ENCODE measurements at regions not wholly inside any gene's neighbourhood (a gene's known extent, or its start where the extent isn't known, plus 50 kb on each side); places are given as distances from the start of the nearest gene placed in this dataset.

DNA sequence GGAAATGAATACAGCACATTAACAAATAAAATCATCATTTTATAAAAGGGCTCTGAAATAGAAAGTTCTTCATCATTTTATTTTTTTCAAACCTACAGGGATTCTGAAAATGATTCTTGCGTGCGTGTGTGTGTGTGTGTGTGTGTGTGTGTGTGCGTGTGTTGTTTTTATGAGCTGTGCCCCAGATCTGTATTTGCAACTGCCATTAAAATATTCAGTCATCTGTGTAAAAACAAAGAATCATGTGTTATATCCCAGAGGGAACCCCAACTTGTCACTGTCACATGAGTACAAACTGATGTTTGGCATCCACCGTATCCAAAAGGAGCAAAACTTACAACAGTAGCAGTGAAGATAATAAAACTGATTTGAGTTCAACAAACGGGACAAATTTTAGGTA lies 635.4 kb upstream of the PFKP start:
- intact Hi-C loops (cut with DNase I; ENCODE audit: low total_unique reads) = no loop called here

DNA sequence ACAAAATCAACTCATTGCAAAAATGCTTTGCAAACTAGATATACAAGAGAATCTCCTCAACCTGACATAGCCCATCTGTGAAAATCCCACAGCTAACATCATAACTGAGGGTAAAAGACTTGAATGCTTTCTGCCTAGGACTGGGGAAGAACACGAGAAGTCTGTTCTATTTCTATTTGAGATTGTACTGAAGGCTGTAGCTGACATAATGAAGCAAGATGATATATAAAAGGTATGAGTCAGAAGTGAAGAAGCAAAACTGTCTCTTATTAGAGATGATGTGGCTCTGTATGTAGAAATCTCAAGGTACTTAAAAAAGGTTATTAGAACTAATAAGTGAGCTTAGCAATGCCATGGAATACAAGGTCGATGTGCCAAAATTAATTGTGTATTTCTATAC lies 639.9 kb upstream of the PFKP start:
- no peaks in the 10 kb centered on the region for H3K36me3 ChIP-seq (ENCODE audit: low read depth, missing control alignments)
- DNase-seq = no peak
- no peaks in the 10 kb centered on the region for H3K9me3 ChIP-seq
- H3K4me1 ChIP-seq = no peaks in the 10 kb centered on the region
- WGBS, 2 donors = 82 to 85% methylated on average over 2 of the region's 2 CpGs
- TF ChIP-seq, protein P1, sequence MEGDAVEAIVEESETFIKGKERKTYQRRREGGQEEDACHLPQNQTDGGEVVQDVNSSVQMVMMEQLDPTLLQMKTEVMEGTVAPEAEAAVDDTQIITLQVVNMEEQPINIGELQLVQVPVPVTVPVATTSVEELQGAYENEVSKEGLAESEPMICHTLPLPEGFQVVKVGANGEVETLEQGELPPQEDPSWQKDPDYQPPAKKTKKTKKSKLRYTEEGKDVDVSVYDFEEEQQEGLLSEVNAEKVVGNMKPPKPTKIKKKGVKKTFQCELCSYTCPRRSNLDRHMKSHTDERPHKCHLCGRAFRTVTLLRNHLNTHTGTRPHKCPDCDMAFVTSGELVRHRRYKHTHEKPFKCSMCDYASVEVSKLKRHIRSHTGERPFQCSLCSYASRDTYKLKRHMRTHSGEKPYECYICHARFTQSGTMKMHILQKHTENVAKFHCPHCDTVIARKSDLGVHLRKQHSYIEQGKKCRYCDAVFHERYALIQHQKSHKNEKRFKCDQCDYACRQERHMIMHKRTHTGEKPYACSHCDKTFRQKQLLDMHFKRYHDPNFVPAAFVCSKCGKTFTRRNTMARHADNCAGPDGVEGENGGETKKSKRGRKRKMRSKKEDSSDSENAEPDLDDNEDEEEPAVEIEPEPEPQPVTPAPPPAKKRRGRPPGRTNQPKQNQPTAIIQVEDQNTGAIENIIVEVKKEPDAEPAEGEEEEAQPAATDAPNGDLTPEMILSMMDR (IDR thresholded peaks at IDR 0.05) = no peak
- no peak for TF ChIP-seq POLR2A (IDR thresholded peaks at IDR 0.05)
- H3K27me3 ChIP-seq = no peaks in the 10 kb centered on the region
- H3K27ac ChIP-seq = no peak overlapping the region
- intact Hi-C loops (cut with DNase I; ENCODE audit: low total_unique reads) = no loop called here
- no peak overlapping the region for H3K4me3 ChIP-seq

More for the DNA sequence above, 635.4 kb upstream of the PFKP start:
- TF ChIP-seq, protein P1 (IDR thresholded peaks at IDR 0.05) = no peak
- TF ChIP-seq POLR2A (IDR thresholded peaks at IDR 0.05) = no peak
- Histone ChIP-seq H3K4me1 (no peaks in the 10 kb centered on the region), H3K27me3 (no peaks in the 10 kb centered on the region), H3K27ac (no peak overlapping the region), H3K9me3 (no peaks in the 10 kb centered on the region), H3K4me3 (no peak overlapping the region), H3K36me3 (ENCODE audit: low read depth, missing control alignments) (no peaks in the 10 kb centered on the region)
- no peak for DNase-seq
- 72 to 78% methylated on average over 5 of the region's 5 CpGs for WGBS, 2 donors

DNA sequence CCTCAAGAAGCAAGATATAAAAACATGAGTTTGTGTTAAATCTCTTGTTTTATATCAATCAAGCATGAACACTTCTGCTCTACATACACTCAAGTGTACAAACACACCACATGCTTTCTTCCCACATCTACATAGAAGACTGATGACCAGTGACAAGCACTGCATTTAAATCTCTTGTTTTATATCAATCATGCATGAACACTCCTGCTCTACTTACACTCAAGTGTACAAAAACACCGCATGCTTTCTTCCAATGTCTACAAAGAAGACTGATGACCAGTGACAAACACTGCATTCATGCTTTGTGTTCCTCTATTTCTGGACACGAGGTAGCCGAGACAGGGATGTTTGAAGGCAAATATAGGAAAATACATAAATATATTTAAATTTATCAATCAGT lies 642.0 kb upstream of the PFKP start:
- no peak for TF ChIP-seq POLR2A (IDR thresholded peaks at IDR 0.05)
- TF ChIP-seq, protein P1 (IDR thresholded peaks at IDR 0.05) = no peak
- Histone ChIP-seq H3K27ac (no peak overlapping the region), H3K27me3 (no peaks in the 10 kb centered on the region), H3K4me3 (no peak overlapping the region), H3K36me3 (ENCODE audit: low read depth, missing control alignments) (no peaks in the 10 kb centered on the region), H3K4me1 (no peaks in the 10 kb centered on the region), H3K9me3 (no peaks in the 10 kb centered on the region)
- DNase-seq = no peak
- intact Hi-C loops (cut with DNase I; ENCODE audit: low total_unique reads) = no loop called here
- WGBS, 2 donors = 90 to 94% methylated on average over 3 of the region's 3 CpGs

DNA sequence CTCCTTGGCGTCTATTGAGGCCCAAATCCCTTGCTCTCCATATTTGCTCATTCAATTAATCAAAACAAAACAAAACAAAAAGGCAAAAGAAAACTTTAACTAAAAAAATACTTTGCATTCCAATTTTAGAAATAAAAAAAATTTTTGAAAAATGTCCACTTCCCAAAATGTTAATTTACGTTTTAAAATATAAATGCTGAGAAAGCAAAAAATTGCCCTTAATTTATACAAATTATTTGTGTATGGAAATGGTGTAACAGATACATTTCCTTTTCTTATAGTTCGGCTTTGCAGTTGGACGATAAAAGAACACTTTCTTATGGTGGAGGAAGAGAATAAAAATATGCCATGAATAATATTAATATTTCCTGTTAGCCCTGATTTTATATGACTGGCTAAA lies 652.8 kb upstream of the PFKP start:
- Histone ChIP-seq H3K27me3 (no peaks in the 10 kb centered on the region), H3K4me3 (no peak overlapping the region), H3K4me1 (no peaks in the 10 kb centered on the region), H3K9me3 (no peaks in the 10 kb centered on the region), H3K36me3 (ENCODE audit: low read depth, missing control alignments) (no peaks in the 10 kb centered on the region), H3K27ac (no peak overlapping the region)
- DNase-seq = no peak
- TF ChIP-seq, protein P1 (IDR thresholded peaks at IDR 0.05) = no peak
- TF ChIP-seq POLR2A (IDR thresholded peaks at IDR 0.05) = no peak
- 89 to 91% methylated on average over 4 of the region's 4 CpGs for WGBS, 2 donors
- intact Hi-C loops (cut with DNase I; ENCODE audit: low total_unique reads) = no loop called here

DNA sequence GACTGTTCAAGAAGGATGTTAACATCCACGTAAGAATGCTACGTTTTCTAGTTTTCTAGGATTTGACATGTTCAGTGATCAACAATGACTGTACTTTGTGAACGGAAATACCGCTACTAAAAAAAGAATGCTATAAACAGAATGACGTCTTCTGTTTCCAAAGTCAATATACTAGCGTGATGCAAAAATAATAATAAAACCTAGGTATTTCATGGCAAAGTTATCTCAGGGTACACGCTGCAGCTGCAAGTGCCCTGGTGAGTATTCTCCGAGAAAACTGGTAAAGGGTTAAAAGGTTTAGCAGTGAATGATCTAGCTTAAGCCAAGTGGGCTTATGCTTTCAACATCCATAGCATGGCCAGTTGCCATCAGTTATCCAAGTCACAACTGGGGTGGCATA lies 653.3 kb upstream of the PFKP start:
- H3K9me3 ChIP-seq = no peaks in the 10 kb centered on the region
- TF ChIP-seq, protein P1 (IDR thresholded peaks at IDR 0.05) = no peak
- no peak for TF ChIP-seq POLR2A (IDR thresholded peaks at IDR 0.05)
- H3K4me1 ChIP-seq = no peaks in the 10 kb centered on the region
- H3K27me3 ChIP-seq = no peaks in the 10 kb centered on the region
- no peak overlapping the region for H3K27ac ChIP-seq
- no peak for DNase-seq
- WGBS, 2 donors = 90 to 91% methylated on average over 8 of the region's 8 CpGs
- intact Hi-C loops (cut with DNase I; ENCODE audit: low total_unique reads) = no loop called here
- H3K4me3 ChIP-seq = no peak overlapping the region
- H3K36me3 ChIP-seq (ENCODE audit: low read depth, missing control alignments) = no peaks in the 10 kb centered on the region
